ENCODE measurements at regions not wholly inside any gene's neighbourhood (a gene's known extent, or its start where the extent isn't known, plus 50 kb on each side); places are given as distances from the start of the nearest gene placed in this dataset.

DNA sequence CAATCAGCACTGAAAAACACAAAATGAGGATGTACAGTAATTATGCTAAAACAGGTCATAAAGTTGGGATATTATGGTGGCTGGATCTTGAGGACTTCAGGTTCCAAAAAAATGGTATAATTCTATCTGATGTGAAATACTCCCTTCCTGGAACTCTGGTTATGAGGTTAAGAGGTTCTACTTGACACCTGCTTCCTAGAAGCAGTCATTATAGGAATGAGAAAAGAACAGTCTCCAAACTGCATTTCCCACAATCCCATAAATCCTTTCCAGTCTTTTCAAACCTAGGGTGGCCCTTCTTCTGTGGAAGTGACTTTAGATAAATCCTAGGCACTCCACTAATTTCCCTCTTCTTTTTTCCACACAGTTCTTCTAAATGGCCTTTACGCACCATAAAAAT is 63.7 kb upstream of the OR10AD1 start:
- Histone ChIP-seq H4K5ac (ENCODE audit: insufficient read length, low read depth, low read length) (no peak overlapping the region), H3K14ac (ENCODE audit: insufficient read depth, low read length) (no peak overlapping the region), H2BK12ac (ENCODE audit: insufficient read length, low read depth, low read length) (no peak overlapping the region), H3K4ac (ENCODE audit: low read depth, low read length) (no peak overlapping the region), H3T11ph (ENCODE audit: low read length) (no peak overlapping the region), H3K27me3 (ENCODE audit: insufficient read depth, low read length) (no peaks in the 10 kb centered on the region; the same call in 1 of the 2 replicates), H3K56ac (ENCODE audit: insufficient read length, low read depth, low read length) (no peak overlapping the region), H4K91ac (ENCODE audit: insufficient read length, low read depth, low read length) (no peak overlapping the region), H2BK15ac (ENCODE audit: low read depth, low read length) (no peak overlapping the region), H2BK5ac (ENCODE audit: insufficient read length, low read length) (no peak overlapping the region), H3K4me2 (ENCODE audit: insufficient read depth, insufficient read length, low read length) (no peak overlapping the region), H3K9me3 (ENCODE audit: control insufficient read depth, low read depth, low read length) (no peaks in the 10 kb centered on the region), H2BK120ac (ENCODE audit: low read depth, low read length, poor library complexity, severe bottlenecking) (no peak overlapping the region), H4K8ac (replicated peaks; ENCODE audit: insufficient read length, low read depth, low read length) (no peak overlapping the region), H3K4me1 (ENCODE audit: insufficient read depth, low read length) (no peaks in the 10 kb centered on the region), H3K18ac (ENCODE audit: insufficient read length, low read depth, low read length) (no peak overlapping the region), H3K79me2 (ENCODE audit: insufficient read depth, low read length) (no peaks in the 10 kb centered on the region), H3K23me2 (ENCODE audit: insufficient read length, low read depth, low read length, poor library complexity, severe bottlenecking) (no peaks in the 10 kb centered on the region), H2BK20ac (ENCODE audit: low read depth, low read length, poor library complexity, severe bottlenecking) (no peak overlapping the region), H3K9ac (ENCODE audit: extremely low read depth, insufficient read length, low read length) (no peak overlapping the region), H2AFZ (ENCODE audit: low read length) (no peak overlapping the region), H3K23ac (ENCODE audit: insufficient read length, low read depth, low read length) (no peak overlapping the region), H4K20me1 (ENCODE audit: control insufficient read depth, insufficient read depth, insufficient read length) (no peaks in the 10 kb centered on the region), H3K27ac (ENCODE audit: insufficient read length, low read depth, low read length) (no peak overlapping the region), H2AK5ac (ENCODE audit: insufficient read length, low read length) (no peak overlapping the region), H3K79me1 (ENCODE audit: insufficient read depth, low read depth, low read length, poor library complexity, severe bottlenecking) (no peaks in the 10 kb centered on the region)
- WGBS (ENCODE audit: extremely low coverage, insufficient read length, low lambda C conversion rate) = no CpG with 5 or more reads among the region's 1 CpG
- DNase-seq = no peak
- Mint-ChIP-seq H3K4me1 (no peaks in the 10 kb centered on the region), H3K27me3 (ENCODE audit: low read depth) (peaks cover 73% of the 10 kb centered on the region), H3K9me3 (peaks cover 2 to 62% of the 10 kb centered on the region in 2 experiments; a peak in 3 of 5 replicates), H3K36me3 (ENCODE audit: insufficient read depth in 1 of 3, low read depth in 3 of 3) (no peaks in the 10 kb centered on the region), H3K4me3 (no peak overlapping the region), H3K27ac (no peak overlapping the region)
- TF ChIP-seq CTCF (conservative IDR thresholded peaks at IDR 0.05) = no peak

Measured in H9 (cell line).